Thyroid gland (tissue), 4 donors: ENCODE measurements at regions not wholly inside any gene's neighbourhood (a gene's known extent, or its start where the extent isn't known, plus 50 kb on each side); places are given as distances from the start of the nearest gene placed in this dataset.

ENCODE experiments used
- POLR2A ChIP-seq, 2 donors: fragments of 450-650 bp; IDR thresholded peaks; one replicate each; pipeline ENCODE4 v1.6.1; 2017; ENCODE audit warnings: antibody characterized with exemption in 2 of 2, mild to moderate bottlenecking in 2 of 2, moderate library complexity in 1 of 2
- TF ChIP-seq, protein P1 (sequence below), 6 experiments: fragments of 200-600 bp in 3 of 6; fragments of 450-650 bp in 3 of 6; sonication (generic) in 3 of 6; IDR thresholded peaks; one replicate each; pipeline ENCODE4 v1.5.1; 2016 to 2019; ENCODE audit warnings: antibody characterized with exemption in 6 of 6, mild to moderate bottlenecking in 2 of 6, inconsistent platforms in 1 of 6, moderate library complexity in 1 of 6

DNA sequence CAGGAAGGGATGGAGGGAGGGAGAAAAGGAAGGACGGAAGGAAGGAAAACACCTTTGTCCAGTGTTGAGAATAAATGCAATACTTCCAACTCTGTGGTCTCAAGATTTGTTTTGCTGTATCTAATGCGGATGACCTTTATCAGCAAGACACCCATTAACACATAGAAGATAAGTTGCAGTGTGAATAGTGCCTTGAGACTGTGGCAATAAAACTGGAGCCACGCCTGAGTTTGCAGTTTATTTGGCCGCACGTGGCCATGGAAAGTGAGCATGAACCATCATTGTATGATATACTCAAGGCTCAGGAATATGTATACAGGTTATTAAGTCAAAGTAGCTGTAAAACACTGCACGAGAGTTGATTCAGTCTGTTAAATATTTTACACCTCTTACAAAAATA, 113.6 kb upstream of the EEA1 start:
- TF ChIP-seq, protein P1, sequence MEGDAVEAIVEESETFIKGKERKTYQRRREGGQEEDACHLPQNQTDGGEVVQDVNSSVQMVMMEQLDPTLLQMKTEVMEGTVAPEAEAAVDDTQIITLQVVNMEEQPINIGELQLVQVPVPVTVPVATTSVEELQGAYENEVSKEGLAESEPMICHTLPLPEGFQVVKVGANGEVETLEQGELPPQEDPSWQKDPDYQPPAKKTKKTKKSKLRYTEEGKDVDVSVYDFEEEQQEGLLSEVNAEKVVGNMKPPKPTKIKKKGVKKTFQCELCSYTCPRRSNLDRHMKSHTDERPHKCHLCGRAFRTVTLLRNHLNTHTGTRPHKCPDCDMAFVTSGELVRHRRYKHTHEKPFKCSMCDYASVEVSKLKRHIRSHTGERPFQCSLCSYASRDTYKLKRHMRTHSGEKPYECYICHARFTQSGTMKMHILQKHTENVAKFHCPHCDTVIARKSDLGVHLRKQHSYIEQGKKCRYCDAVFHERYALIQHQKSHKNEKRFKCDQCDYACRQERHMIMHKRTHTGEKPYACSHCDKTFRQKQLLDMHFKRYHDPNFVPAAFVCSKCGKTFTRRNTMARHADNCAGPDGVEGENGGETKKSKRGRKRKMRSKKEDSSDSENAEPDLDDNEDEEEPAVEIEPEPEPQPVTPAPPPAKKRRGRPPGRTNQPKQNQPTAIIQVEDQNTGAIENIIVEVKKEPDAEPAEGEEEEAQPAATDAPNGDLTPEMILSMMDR (IDR thresholded peaks at IDR 0.05) = no peak
- no peak for TF ChIP-seq POLR2A (IDR thresholded peaks at IDR 0.05)
